ENCODE measurements at regions not wholly inside any gene's neighbourhood (a gene's known extent, or its start where the extent isn't known, plus 50 kb on each side); places are given as distances from the start of the nearest gene placed in this dataset.

- Histone ChIP-seq H3K4me1 (ENCODE audit: control insufficient read depth in 1 of 2, insufficient read depth in 2 of 2, low read length in 2 of 2) (no peaks in the 10 kb centered on the region), H3K9ac (ENCODE audit: low read length) (no peak overlapping the region), H3K27me3 (ENCODE audit: insufficient read depth, low read length) (peaks cover 11% of the 10 kb centered on the region; the same call in 1 of the 2 replicates), H3K27ac (ENCODE audit: low read depth, low read length) (no peak overlapping the region), H2AFZ (ENCODE audit: low read depth, low read length, poor library complexity, severe bottlenecking) (no peak overlapping the region), H3K4me3 (replicated peaks in 1 of 2; ENCODE audit: low read depth in 1 of 2, low read length in 2 of 2) (no peak overlapping the region), H3K36me3 (ENCODE audit: control insufficient read depth in 1 of 2, insufficient read depth in 2 of 2, low read length in 2 of 2) (no peaks in the 10 kb centered on the region), H3K4me2 (ENCODE audit: low read length) (no peak overlapping the region), H3K9me2 (ENCODE audit: insufficient read depth) (no peaks in the 10 kb centered on the region), H3K9me3 (ENCODE audit: control insufficient read depth in 1 of 2, insufficient read depth in 1 of 2, low read depth in 1 of 2, low read length in 2 of 2) (no peaks in the 10 kb centered on the region), H4K20me1 (ENCODE audit: insufficient read depth) (no peaks in the 10 kb centered on the region), H3K79me2 (ENCODE audit: insufficient read depth, low read length) (no peaks in the 10 kb centered on the region)
- DNase-seq (ENCODE audit: low read depth, low spot score) (no peak), ATAC-seq (no peak)
- ChIA-PET CTCF (no interaction called here), POLR2A (no interaction called here), RAD21 (ENCODE audit: low non-redundant PET in 1 of 2, low total read pairs in 2 of 2, uncharacterized antibody in 2 of 2, unreplicated experiment in 2 of 2) (no interaction called here)
- TF ChIP-seq SIN3A (IDR thresholded peaks at IDR 0.05; ENCODE audit: low read depth) (no peak), POLR2AphosphoS5 (IDR thresholded peaks at IDR 0.05; ENCODE audit: low read depth, low read length) (no peak), ATF3 (IDR thresholded peaks at IDR 0.05) (no peak), ELF1 (IDR thresholded peaks at IDR 0.05; ENCODE audit: borderline replicate concordance, low read depth) (no peak), EGR1 (IDR thresholded peaks at IDR 0.05; ENCODE audit: low read depth) (no peak), TCF7L2 (IDR thresholded peaks at IDR 0.05; ENCODE audit: borderline replicate concordance, extremely low read depth, insufficient read depth, insufficient read length) (no peak), ZBTB33 (IDR thresholded peaks at IDR 0.05; ENCODE audit: extremely low read depth, insufficient replicate concordance, low read length) (no peak), POLR2A (IDR thresholded peaks at IDR 0.05; ENCODE audit: borderline replicate concordance, extremely low read depth, insufficient read depth, insufficient read length) (no peak), MAX (IDR thresholded peaks at IDR 0.05) (no peak), YY1 (IDR thresholded peaks at IDR 0.05; ENCODE audit: extremely low read depth, insufficient replicate concordance, low read depth, low read length) (no peak), CEBPB (IDR thresholded peaks at IDR 0.05; ENCODE audit: low read depth) (no peak), FOSL1 (IDR thresholded peaks at IDR 0.05; ENCODE audit: low read depth) (no peak), REST (IDR thresholded peaks at IDR 0.05; ENCODE audit: low read depth) (no peak), EZH2 (IDR thresholded peaks at IDR 0.05) (no peak), SRF (IDR thresholded peaks at IDR 0.05; ENCODE audit: low read depth) (no peak), JUND (IDR thresholded peaks at IDR 0.05) (no peak), RAD21 (IDR thresholded peaks at IDR 0.05; ENCODE audit: low read depth) (no peak), CTCF (IDR thresholded peaks at IDR 0.05 in 2 of 3, conservative IDR thresholded peaks at IDR 0.05 in 1 of 3; ENCODE audit: borderline replicate concordance in 1 of 3, insufficient read depth in 1 of 3, low read depth in 2 of 3, low read length in 2 of 3) (no peak), ZFX (IDR thresholded peaks at IDR 0.05) (no peak)
- intact Hi-C loops (cut with micrococcal nuclease) = no loop called here
- no TSS peak for BruUV-seq (replicated peaks)
These were observed 784.8 kb downstream of the TBC1D22A start for GRCh38 chr22:47547239-47547661.
